NCI-H187 treated with DMSO at 0.1 percent for 48 hours (cell line): ENCODE measurements at regions not wholly inside any gene's neighbourhood (a gene's known extent, or its start where the extent isn't known, plus 50 kb on each side); places are given as distances from the start of the nearest gene placed in this dataset.
"Not testable (repeated sequence)": the region's sequence is repeated elsewhere in the genome, so short reads cannot be mapped to it uniquely, and the experiment has no call there.

Source experiments
- DNase-seq: peaks from one replicate; lab custom pipeline; 2025; lab: John Stamatoyannopoulos, UW

- DNase-seq = peak; percentile 16
Observed at GRCh38 chr12:127143020-127143419, 1124.0 kb upstream of the TMEM132C start.

DNA sequence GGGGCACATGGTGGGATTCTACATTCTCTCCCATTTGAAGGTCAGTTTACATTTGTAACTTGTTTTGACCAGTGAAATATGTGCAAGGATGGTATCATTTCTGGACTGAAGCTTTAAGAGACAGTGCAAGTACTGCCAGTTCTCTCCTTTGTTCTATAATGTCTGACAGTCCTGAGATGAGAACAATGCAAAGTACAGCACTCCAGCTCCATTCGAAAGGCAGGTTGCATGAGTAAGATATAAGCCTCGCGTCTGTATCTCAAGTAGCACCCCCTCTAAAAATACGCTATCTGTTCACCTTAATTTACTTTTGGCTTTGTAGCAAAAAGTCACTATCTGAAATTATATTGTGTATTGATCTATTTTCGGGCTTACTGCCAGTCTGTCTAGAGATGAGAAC is 1122.2 kb upstream of the TMEM132C start:
- DNase-seq = no peak

DNA sequence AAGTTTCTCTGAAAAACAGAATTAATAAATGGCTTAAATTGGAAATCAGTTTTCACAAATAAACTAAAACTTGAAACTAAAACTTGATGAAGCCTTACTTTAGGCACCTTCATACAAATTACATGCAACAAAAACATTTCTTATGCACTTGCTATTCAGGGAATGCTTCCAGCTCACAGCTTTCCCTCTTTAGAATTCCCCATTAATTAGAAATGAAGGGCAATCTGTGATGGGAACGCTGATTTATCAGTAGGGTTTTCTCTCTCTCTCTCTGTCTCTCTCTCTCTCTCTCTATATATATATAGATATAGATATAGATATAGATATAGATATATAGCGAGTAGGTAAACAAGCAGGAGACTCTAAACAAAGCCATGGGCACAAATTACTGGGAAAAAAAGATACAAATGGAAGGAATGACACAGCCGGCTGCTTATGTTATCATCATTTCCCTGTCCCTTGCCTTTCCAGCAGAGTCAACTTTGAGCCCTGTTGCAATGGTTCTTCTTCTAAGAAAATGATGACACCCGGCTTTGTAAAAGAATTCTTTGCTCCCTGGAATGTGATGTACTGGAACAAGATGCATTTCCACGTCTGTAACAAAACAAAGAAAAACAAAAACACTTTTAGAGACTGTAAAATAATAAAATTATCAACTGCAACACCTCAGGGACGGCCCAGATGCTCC is 1121.6 kb upstream of the TMEM132C start:
- no peak for DNase-seq

GRCh38 chr12:127145929-127146789 is 1120.8 kb upstream of the TMEM132C start:
- no peak for DNase-seq

- no peak for DNase-seq
Observed at GRCh38 chr12:127146991-127147718, 1119.8 kb upstream of the TMEM132C start.

DNA sequence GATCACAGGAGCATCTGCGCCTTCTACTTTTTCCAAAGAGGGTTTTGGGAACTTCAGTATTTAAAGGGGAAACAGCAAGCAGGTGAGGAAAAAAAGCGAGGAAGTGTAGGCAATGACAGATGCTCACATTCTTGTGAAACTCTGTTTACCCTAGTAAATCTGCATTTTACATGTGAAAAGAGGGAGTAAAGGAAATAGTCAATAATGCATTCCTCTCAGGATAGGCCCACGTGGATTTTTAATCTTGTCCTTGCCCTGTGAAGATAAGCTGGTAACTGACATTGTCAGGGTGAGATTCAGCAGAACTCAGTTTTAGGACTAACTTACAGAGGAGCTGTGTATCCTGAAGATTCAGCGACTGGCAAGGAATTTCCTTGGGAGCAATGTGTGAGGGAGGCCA is 1119.2 kb upstream of the TMEM132C start:
- DNase-seq = no peak

GRCh38 chr12:127148318-127148717 is 1118.7 kb upstream of the TMEM132C start:
- DNase-seq = no peak

GRCh38 chr12:127149226-127149964 is 1117.6 kb upstream of the TMEM132C start:
- DNase-seq = no peak

DNA sequence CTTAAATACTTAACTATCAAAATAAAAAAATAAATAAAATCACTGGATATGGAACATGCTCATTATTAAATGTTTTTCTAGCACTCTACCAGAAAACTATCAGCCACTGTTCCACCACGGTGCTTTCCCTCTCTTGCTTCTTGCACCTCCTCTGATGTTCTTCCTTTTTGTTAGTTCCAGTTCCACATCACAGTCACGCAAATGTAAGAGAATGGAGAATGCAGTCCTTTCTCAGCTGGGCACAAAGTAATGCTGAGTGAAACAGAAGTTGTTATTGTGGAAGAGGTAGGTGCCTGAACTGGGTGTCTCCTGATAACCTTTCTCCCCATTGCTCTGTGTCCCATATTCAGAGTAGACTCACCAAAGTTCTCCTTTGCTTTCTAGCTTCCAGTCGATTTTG is 1116.9 kb upstream of the TMEM132C start:
- no peak for DNase-seq

- DNase-seq = no peak
Observed at GRCh38 chr12:127150479-127150878, 1116.5 kb upstream of the TMEM132C start.

DNA sequence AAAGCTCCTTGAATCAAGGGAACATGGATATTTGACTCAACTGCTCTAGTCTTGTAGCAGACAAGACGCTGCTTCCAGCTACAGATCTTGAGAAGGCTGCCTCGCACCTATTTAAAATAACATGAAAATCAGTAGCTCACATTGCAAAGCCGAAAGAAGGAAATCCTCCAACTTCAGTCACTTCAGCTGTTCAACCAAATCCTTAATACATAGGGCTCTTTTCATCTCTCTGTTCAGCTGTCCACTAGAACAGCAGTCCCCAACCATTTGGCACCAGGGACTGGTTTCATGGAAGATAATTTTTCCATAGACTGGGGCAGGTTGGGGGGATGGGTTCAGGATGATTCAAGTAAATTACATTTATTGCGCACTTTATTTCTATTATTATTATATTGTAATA is 1116.0 kb upstream of the TMEM132C start:
- DNase-seq = no peak

DNA sequence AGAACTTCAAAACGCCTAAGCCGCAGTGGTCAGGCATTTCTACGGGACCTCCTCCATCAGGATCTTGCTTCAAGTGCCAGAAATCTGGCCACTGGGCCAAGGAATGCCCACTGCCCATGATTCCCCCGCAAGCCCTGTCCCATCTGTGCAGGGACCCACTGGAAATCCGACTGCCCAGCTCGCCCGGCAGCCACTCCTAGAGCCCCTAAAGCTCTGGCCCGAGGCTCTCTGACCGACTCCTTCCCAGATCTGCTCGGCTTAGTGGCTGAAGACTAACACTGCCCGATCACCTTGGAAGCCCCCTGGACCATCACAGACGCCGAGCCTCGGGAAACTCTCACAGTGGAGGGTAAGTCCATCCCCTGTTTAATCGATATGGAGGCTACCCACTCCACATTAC is 1113.0 kb upstream of the TMEM132C start:
- DNase-seq = no peak

GRCh38 chr12:127154830-127155229 is 1112.1 kb upstream of the TMEM132C start:
- DNase-seq = not testable (repeated sequence)

DNA sequence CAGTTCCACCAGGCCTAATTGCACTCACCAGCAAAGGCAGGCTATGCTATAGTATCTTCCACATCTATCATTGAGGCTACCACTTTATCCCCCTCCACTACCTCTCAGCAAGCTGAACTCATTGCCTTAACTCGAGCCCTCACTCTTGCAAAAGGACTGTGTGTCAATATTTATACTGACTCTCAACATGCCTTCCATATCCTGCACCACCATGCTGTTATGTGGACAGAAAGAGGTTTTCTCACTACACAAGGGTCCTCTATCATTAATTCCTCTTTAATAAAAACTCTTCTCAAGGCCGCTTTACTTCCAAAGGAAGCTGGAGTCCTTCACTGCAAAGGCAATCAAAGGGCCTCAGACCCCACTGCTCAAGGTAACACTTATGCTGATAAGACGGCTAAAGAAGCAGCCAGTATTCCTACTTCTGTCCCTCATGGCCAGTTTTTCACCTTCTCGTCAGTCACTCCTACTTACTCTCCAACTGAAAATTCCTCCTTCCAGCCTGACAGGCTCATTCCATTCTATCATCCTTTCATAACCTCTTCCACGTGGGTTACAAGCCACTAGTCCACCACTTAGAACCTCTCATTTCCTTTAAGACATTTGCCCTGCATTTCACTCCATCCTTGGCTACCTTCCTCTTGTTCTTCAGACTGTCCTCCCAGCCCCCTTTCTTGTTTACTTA is 1110.9 kb upstream of the TMEM132C start:
- DNase-seq = not testable (repeated sequence)

DNA sequence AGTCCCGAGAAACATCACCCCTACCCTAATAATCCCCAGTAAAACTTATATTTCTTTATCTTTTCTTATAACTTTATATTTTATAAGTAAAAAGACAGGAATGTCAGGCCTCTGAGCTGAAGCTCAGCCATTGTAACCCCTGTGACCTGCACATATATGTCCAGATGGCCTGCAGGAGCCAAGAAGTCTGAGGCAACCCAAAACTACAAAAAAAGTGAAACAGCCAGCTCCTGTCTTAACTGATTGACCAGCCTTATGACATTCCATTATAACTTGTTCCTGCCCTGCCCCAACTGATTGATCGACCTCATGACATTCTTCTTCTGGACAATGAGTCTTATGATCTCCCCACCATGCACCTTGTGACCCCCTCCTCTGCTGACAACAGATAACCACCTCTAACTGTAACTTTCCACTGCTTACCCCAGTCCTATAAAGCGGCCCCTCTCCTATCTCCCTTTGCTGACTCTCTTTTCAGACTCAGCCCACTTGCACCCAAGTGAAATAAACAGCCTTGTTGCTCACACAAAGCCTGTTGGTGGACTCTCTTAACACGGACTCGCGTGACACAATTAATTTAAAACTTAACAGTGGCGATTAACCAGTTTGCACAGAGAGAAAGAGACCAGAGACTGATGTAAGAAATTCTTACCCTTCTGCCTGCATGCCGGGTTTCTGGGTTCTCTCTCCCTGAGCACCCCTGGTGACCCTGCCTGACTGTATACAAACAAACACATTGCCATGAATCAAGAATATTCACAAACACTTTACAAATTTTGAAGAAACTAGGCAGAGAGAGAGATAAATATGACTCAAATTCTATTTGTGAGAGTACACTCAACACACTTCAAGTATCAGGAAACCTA is 1109.2 kb upstream of the TMEM132C start:
- not testable (repeated sequence) for DNase-seq

DNA sequence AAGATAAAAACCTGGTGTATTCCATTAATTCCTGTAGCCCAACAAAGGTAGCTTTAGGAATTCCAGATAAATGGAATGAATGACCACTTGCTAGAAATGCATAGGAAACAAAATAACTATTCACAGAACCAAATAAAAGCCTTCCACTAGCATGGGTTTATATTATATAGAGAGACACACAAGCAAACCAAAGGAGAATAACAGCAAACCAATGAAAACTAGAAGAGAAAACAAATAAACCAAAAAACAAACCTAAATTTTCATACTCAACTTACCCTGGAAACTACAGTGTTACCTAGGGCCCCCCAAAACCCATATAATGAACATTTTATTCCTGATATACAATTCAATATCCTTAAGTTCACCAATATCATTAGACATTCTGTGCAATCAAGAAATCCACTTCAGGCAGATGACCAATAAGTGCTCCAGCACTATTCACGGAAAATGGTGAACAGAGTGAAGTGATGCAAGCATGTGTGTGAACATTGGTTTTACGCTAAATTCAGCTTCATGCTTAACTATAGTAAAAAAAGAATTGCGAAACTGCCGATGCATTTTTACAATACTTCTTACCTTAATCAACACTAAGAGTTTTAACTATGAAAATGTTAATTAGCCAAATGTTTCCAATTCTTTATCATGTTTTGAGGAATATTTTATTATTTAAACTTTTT is 1108.4 kb upstream of the TMEM132C start:
- DNase-seq = no peak

- DNase-seq = no peak
Observed at GRCh38 chr12:127161466-127161865, 1105.5 kb upstream of the TMEM132C start.

DNA sequence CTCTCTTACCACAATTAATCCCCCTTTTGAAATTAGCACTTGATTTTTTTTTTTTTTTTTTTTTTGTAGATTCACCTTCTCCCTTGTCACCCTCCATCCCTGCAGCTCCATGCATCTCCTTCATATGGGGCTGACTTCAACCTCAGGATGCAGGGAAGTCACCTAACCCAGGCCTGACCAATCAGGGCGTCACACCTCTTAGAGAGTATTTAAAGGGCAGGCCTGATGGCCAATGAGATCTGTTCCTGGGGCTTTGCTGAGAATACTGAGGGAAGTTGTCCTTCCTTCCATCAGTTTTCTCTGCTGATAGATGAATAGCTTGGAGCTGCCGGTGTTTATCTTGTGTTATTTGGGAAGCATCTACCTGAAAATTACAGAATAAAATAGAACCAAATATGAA is 1104.7 kb upstream of the TMEM132C start:
- DNase-seq = no peak

- DNase-seq = no peak
Observed at GRCh38 chr12:127162902-127163301, 1104.1 kb upstream of the TMEM132C start.
